K562 (cell line): ENCODE measurements at regions not wholly inside any gene's neighbourhood (a gene's known extent, or its start where the extent isn't known, plus 50 kb on each side); places are given as distances from the start of the nearest gene placed in this dataset.

Experiments
- ATAC-seq: fragments of 200-7000 bp; cut with Tn5 transposase; 3 replicates; pipeline ENCODE4 v1.9.1; 2020; ENCODE audit warnings: moderate library complexity
- BruUV-seq: library from RNA; stranded (reverse); fragments of 400-500 nt; replicated peaks from 2 replicates; lab custom pipeline; 2021; lab: Mats Ljungman, UMichigan
- CTCF ChIA-PET: fragments of 300-600 bp; formaldehyde crosslinking; extraction: SDS; loops from one replicate; lab custom pipeline; 2021; ENCODE audit warnings: low intra/inter-chr PET ratio; lab: Yijun Ruan, JAX
- POLR2A ChIA-PET: fragments of 300-600, 350-650 bp; sonication (Branson Sonifier 250); formaldehyde crosslinking; extraction: SDS; loops from one replicate; lab custom pipeline; 2021; ENCODE audit warnings: antibody characterized with exemption, inconsistent platforms; lab: Yijun Ruan, JAX
- DNase-seq, 4 experiments: peaks; one replicate each; pipeline versions ENCODE4 v3.0.0 to v3.0.0-alpha.2; 2011 to 2018; ENCODE audit warnings: low spot score in 3 of 4, mixed read lengths in 3 of 4; ENCODE audit errors: extremely low read depth in 1 of 4
- FAIRE-seq: peaks from 2 replicates; lab custom pipeline; 2011; peaks lifted over from hg19 to GRCh38; lab: Jason Lieb, UNC
- H2AFZ ChIP-seq: 2 replicates; pipeline ENCODE4 v1.6.0; 2011; ENCODE audit warnings: low read depth, low read length, control low read depth, inconsistent platforms
- H3K27ac ChIP-seq: fragments of 200-600 bp; 3 replicates; pipeline ENCODE4 v1.8.0; 2011; ENCODE audit warnings: low read depth, mild to moderate bottlenecking, control low read depth, inconsistent platforms, low read length, moderate library complexity, mixed read lengths; ENCODE audit errors: extremely low read depth
- H3K27me3 ChIP-seq, 2 experiments: fragments of 300-600 bp in 1 of 2; 2 replicates in 1 of 2; 3 replicates in 1 of 2; pipeline versions ENCODE4 v1.6.0 to v1.8.0; 2011; ENCODE audit warnings: inconsistent platforms in 2 of 2, low read length in 2 of 2, mild to moderate bottlenecking in 1 of 2, mixed read lengths in 1 of 2, moderate library complexity in 1 of 2; ENCODE audit not compliant: control insufficient read depth in 2 of 2, insufficient read depth in 2 of 2
- H3K36me3 ChIP-seq: fragments of 300-600 bp; 3 replicates; pipeline ENCODE4 v1.8.0; 2011; ENCODE audit warnings: mild to moderate bottlenecking, low read length, inconsistent platforms; ENCODE audit not compliant: control insufficient read depth, insufficient read depth
- H3K4me1 ChIP-seq, 2 experiments: fragments of 200-600 bp in 1 of 2; replicated peaks in 1 of 2; 2 replicates in 1 of 2; 3 replicates in 1 of 2; pipeline versions ENCODE4 v1.5.1 to v1.8.0; 2011; ENCODE audit warnings: inconsistent platforms in 2 of 2, low read length in 2 of 2, mild to moderate bottlenecking in 1 of 2, mixed read lengths in 1 of 2, moderate library complexity in 1 of 2; ENCODE audit not compliant: control insufficient read depth in 2 of 2, insufficient read depth in 2 of 2
- H3K4me2 ChIP-seq: 2 replicates; pipeline ENCODE4 v1.6.1; 2011; ENCODE audit warnings: low read length, control low read depth, inconsistent platforms, mixed read lengths; ENCODE audit not compliant: insufficient read depth
- H3K4me3 ChIP-seq: fragments of 200-600 bp; sonication (generic), shearing (Covaris generic); 2 replicates; pipeline ENCODE4 v1.5.1; 2016; ENCODE audit warnings: control low read depth, inconsistent platforms
- H3K79me2 ChIP-seq: fragments of 200-600 bp; 3 replicates; pipeline ENCODE4 v1.8.0; 2011; ENCODE audit warnings: low read length, inconsistent platforms; ENCODE audit not compliant: control insufficient read depth, insufficient read depth
- H3K9ac ChIP-seq, 2 experiments: 2 replicates each; pipeline versions ENCODE4 v1.6.0 to v1.6.1; 2011; ENCODE audit warnings: low read depth in 2 of 2, low read length in 2 of 2, control low read depth in 1 of 2, inconsistent platforms in 1 of 2, mild to moderate bottlenecking in 1 of 2, mixed read lengths in 1 of 2; ENCODE audit not compliant: insufficient read depth in 1 of 2
- H3K9me1 ChIP-seq: one replicate; pipeline ENCODE4 v1.6.0; 2011; ENCODE audit warnings: inconsistent platforms, mild to moderate bottlenecking, low read length, moderate library complexity; ENCODE audit not compliant: control insufficient read depth, insufficient read depth
- H3K9me3 ChIP-seq: replicated peaks from 2 replicates; pipeline ENCODE4 v1.5.1; 2011; ENCODE audit warnings: low read depth, low read length, inconsistent platforms; ENCODE audit not compliant: control insufficient read depth, insufficient read depth
- H4K20me1 ChIP-seq: replicated peaks from 2 replicates; pipeline ENCODE4 v1.6.1; 2011; ENCODE audit warnings: low read length, inconsistent platforms, mixed read lengths; ENCODE audit not compliant: control insufficient read depth, insufficient read depth
- CHAMP1 ChIP-seq: fragments of 450-650 bp; IDR thresholded peaks from 2 replicates; pipeline ENCODE4 v1.6.1; 2016; ENCODE audit warnings: mild to moderate bottlenecking
- KLF10 ChIP-seq: fragments of 250-450 bp; sonication (Bioruptor Pico); IDR thresholded peaks from 2 replicates; pipeline ENCODE4 v1.6.1; 2021; ENCODE audit warnings: matching md5 sums
- LCOR ChIP-seq: sonication (generic); formaldehyde crosslinking; IDR thresholded peaks from 2 replicates; pipeline ENCODE4 v1.8.0; 2022; ENCODE audit warnings: mild to moderate bottlenecking, missing genetic modification reagents
- MIER1 ChIP-seq: fragments of 450-650 bp; IDR thresholded peaks from 2 replicates; pipeline ENCODE4 v1.6.1; 2016; ENCODE audit warnings: antibody characterized with exemption, mild to moderate bottlenecking, low read depth
- NUFIP1 ChIP-seq: fragments of 450-650 bp; IDR thresholded peaks from 2 replicates; pipeline ENCODE4 v1.6.1; 2018; ENCODE audit not compliant: partially characterized antibody
- POLR2AphosphoS2 ChIP-seq: IDR thresholded peaks from 2 replicates; pipeline ENCODE4 v1.6.1; 2012; ENCODE audit warnings: low read length, improper control_type of control experiment
- PRMT5 ChIP-seq: sonication (generic); formaldehyde crosslinking; IDR thresholded peaks from 2 replicates; pipeline ENCODE4 v1.5.0; 2020; ENCODE audit warnings: missing genetic modification reagents
- PTRF ChIP-seq: fragments of 450-650 bp; IDR thresholded peaks from 2 replicates; pipeline ENCODE4 v1.6.1; 2016; ENCODE audit warnings: mild to moderate bottlenecking, missing genetic modification characterization, missing compliant biosample characterization
- RBM34 ChIP-seq: fragments of 200-400 bp; formaldehyde crosslinking; IDR thresholded peaks from 2 replicates; pipeline ENCODE4 v1.6.1; 2018; ENCODE audit warnings: low read length, borderline replicate concordance; ENCODE audit not compliant: insufficient read depth
- RBM39 ChIP-seq: fragments of 200-400 bp; formaldehyde crosslinking; optimal IDR thresholded peaks from 2 replicates; pipeline ENCODE3; 2018; ENCODE audit warnings: low read depth, low read length
- SNIP1 ChIP-seq: fragments of 450-650 bp; IDR thresholded peaks from 2 replicates; pipeline ENCODE4 v1.7.1; 2017; ENCODE audit warnings: low read depth, mild to moderate bottlenecking
- TSHZ1 ChIP-seq: fragments of 250-450 bp; sonication (Bioruptor Pico); IDR thresholded peaks from 2 replicates; pipeline ENCODE4 v1.4.0; 2020; ENCODE audit warnings: mild to moderate bottlenecking, moderate library complexity
- ZKSCAN8 ChIP-seq: fragments of 200-800 bp; sonication (Bioruptor generic); IDR thresholded peaks from 2 replicates; pipeline ENCODE4 v1.6.1; 2016; ENCODE audit warnings: missing genetic modification characterization, missing compliant biosample characterization
- ZNF134 ChIP-seq: fragments of 250-450 bp; sonication (Bioruptor Pico); conservative IDR thresholded peaks from 2 replicates; pipeline ENCODE4 v1.4.0; 2020
- ZNF445 ChIP-seq: fragments of 250-450 bp; sonication (Bioruptor Pico); IDR thresholded peaks from 2 replicates; pipeline ENCODE4 v1.4.0; 2020; ENCODE audit warnings: low read depth, mild to moderate bottlenecking, moderate library complexity
- WGBS: fragments of 100-300 bp; shearing (Covaris generic); methylation state at CpG from one replicate; pipeline ENCODE4 v1.1.6; 2016; ENCODE audit warnings: low coverage, mixed read lengths; ENCODE audit not compliant: insufficient coverage; ENCODE audit errors: missing lambda C conversion rate; 5-methylcytosine and 5-hydroxymethylcytosine counted together
- in situ Hi-C: fragments of 300-500 bp; cut with MboI; formaldehyde crosslinking; loops from 4 replicates; pipeline ENCODE4 v1.15.0; 2018; ENCODE audit warnings: inconsistent platforms, mixed read lengths
- intact Hi-C: fragments of 100-400 bp; cut with micrococcal nuclease; formaldehyde crosslinking; loops from 2 replicates; pipeline ENCODE4 v1.14.2; 2022

- no peak for TF ChIP-seq TSHZ1 (CRISPR knock-in tag)
- TF ChIP-seq ZNF134 (CRISPR knock-in tag) = no peak
Observed at GRCh38 chr4:45345558-45345957, 619.2 kb upstream of the GNPDA2 start (continued).

- in situ Hi-C loops = no loop called here
- no TSS peak for BruUV-seq
- H3K27me3 ChIP-seq = no peaks in the 10 kb centered on the region
- no peak overlapping the region for H3K27ac ChIP-seq
- H3K9me3 ChIP-seq = no peaks in the 10 kb centered on the region
- CTCF ChIA-PET = no interaction called here
- no peak for FAIRE-seq
- DNase-seq = no peak
- POLR2A ChIA-PET = no interaction called here
- H3K4me3 ChIP-seq = no peak overlapping the region
- no peak overlapping the region for H2AFZ ChIP-seq
- TF ChIP-seq PTRF (tag) (no peak), POLR2AphosphoS2 (no peak), NUFIP1 (no peak), MIER1 (no peak), SNIP1 (no peak), RBM34 (no peak), PRMT5 (CRISPR knock-in tag) (no peak), RBM39 (no peak), ZNF445 (no peak), LCOR (no peak), ZKSCAN8 (CRISPR knock-in tag) (no peak), CHAMP1 (no peak), KLF10 (CRISPR knock-in tag) (no peak)
- intact Hi-C loops = no loop called here
- H3K4me1 ChIP-seq = no peaks in the 10 kb centered on the region
- no peak overlapping the region for H3K4me2 ChIP-seq
- no peaks in the 10 kb centered on the region for H3K9me1 ChIP-seq
- no peaks in the 10 kb centered on the region for H3K79me2 ChIP-seq
- no peak overlapping the region for H3K9ac ChIP-seq
- H3K36me3 ChIP-seq = no peaks in the 10 kb centered on the region
- no peaks in the 10 kb centered on the region for H4K20me1 ChIP-seq
- 7% methylated on average over 5 of the region's 5 CpGs for WGBS
- no peak for ATAC-seq
Observed at GRCh38 chr4:45331802-45332201, 605.4 kb upstream of the GNPDA2 start.
